SU-DHL-6 (cell line): ENCODE measurements at regions not wholly inside any gene's neighbourhood (a gene's known extent, or its start where the extent isn't known, plus 50 kb on each side); places are given as distances from the start of the nearest gene placed in this dataset.

Source experiments
- H2AFZ ChIP-seq: fragments of 200-600 bp; sonication (generic); 2 replicates; pipeline ENCODE4 v1.6.1; 2014; ENCODE audit warnings: low read depth, mild to moderate bottlenecking, moderate library complexity, mixed read lengths, antibody characterized with exemption, low read length; ENCODE audit not compliant: severe bottlenecking
- H3F3A ChIP-seq: fragments of 200-600 bp; shearing (Covaris generic); 2 replicates; pipeline ENCODE4 v1.6.0; 2016; ENCODE audit warnings: antibody characterized with exemption, mild to moderate bottlenecking; ENCODE audit not compliant: insufficient read depth
- H3K27ac ChIP-seq: fragments of 200-600 bp; sonication (generic); 2 replicates; pipeline ENCODE4 v1.5.1; 2016; ENCODE audit warnings: low read depth, mild to moderate bottlenecking, low read length, moderate library complexity, mixed read lengths
- H3K27me3 ChIP-seq: fragments of 200-600 bp; sonication (generic), shearing (Covaris generic); 2 replicates; pipeline ENCODE4 v1.6.0; 2014; ENCODE audit warnings: mild to moderate bottlenecking, low read length
- H3K36me3 ChIP-seq: fragments of 200-600 bp; sonication (generic); 2 replicates; pipeline ENCODE4 v1.6.1; 2014; ENCODE audit warnings: mild to moderate bottlenecking, low read length, mixed read lengths
- H3K4me2 ChIP-seq: fragments of 300-600, 200-600 bp; shearing (Covaris generic), sonication (generic); 2 replicates; pipeline ENCODE4 v1.6.0; 2014; ENCODE audit warnings: low read length, low read depth, mild to moderate bottlenecking; ENCODE audit not compliant: poor library complexity, severe bottlenecking
- H3K4me3 ChIP-seq: fragments of 200-600 bp; sonication (generic); 2 replicates; pipeline ENCODE4 v1.5.1; 2014; ENCODE audit warnings: antibody characterized with exemption, low read length, mild to moderate bottlenecking, mixed read lengths; ENCODE audit not compliant: insufficient read depth, poor library complexity, severe bottlenecking
- H3K79me2 ChIP-seq: fragments of 200-600 bp; sonication (generic); 2 replicates; pipeline ENCODE4 v1.6.1; 2014; ENCODE audit warnings: mild to moderate bottlenecking, low read length, moderate library complexity; ENCODE audit not compliant: insufficient read depth
- H3K9ac ChIP-seq: fragments of 200-600 bp; sonication (generic); 2 replicates; pipeline ENCODE4 v1.7.0; 2014; ENCODE audit warnings: mild to moderate bottlenecking, low read length
- H3K9me2 ChIP-seq: fragments of 200-600 bp; sonication (generic); replicated peaks from 2 replicates; pipeline ENCODE4 v1.6.1; 2014; ENCODE audit warnings: low read length; ENCODE audit not compliant: insufficient read depth
- H3K9me3 ChIP-seq: fragments of 200-600 bp; sonication (generic); 2 replicates; pipeline ENCODE4 v1.6.1; 2014; ENCODE audit warnings: low read length, mixed read lengths; ENCODE audit not compliant: insufficient read depth
- H4K20me1 ChIP-seq: fragments of 200-600 bp; sonication (generic); 2 replicates; pipeline ENCODE4 v1.6.1; 2014; ENCODE audit warnings: low read depth, mild to moderate bottlenecking, antibody characterized with exemption, low read length, moderate library complexity, mixed read lengths
- CTCF ChIP-seq: fragments of 200-600 bp; sonication (generic); IDR thresholded peaks from one replicate; pipeline ENCODE4 v1.5.1; 2017; ENCODE audit warnings: antibody characterized with exemption, mild to moderate bottlenecking, low read length, moderate library complexity; ENCODE audit not compliant: insufficient read depth, poor library complexity, severe bottlenecking
- EZH2phosphoT487 ChIP-seq: fragments of 200-600 bp; sonication (generic), shearing (Covaris generic); conservative IDR thresholded peaks from 2 replicates; pipeline ENCODE4 v1.6.1; 2018; ENCODE audit warnings: mild to moderate bottlenecking, antibody characterized with exemption, low read length, moderate library complexity, mixed read lengths

DNA sequence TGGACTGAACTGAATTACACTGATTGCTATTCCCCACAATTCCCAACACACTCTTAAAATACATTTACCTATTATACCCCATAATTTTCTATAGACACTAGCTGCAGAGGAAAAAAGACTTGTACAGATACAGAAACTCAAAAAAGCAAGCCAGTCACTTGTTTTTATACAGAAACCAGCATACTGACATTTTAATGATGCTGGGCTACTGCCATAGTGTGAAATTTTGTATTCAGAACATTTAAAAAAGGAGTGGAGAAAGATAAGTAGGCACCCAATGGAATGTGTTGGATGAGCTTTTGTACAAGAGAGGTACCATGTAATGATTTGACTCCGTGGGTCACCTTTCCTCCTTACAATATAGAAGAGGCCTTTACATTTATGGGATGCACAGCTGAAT, 740.1 kb downstream of the PLCL1 start:
- Histone ChIP-seq H3K9me2 (no peaks in the 10 kb centered on the region), H3K79me2 (no peaks in the 10 kb centered on the region), H3K4me3 (no peak overlapping the region), H3K27ac (no peak overlapping the region), H2AFZ (no peak overlapping the region), H3K36me3 (no peaks in the 10 kb centered on the region), H4K20me1 (no peaks in the 10 kb centered on the region), H3K9me3 (no peaks in the 10 kb centered on the region), H3K9ac (no peak overlapping the region), H3K27me3 (no peaks in the 10 kb centered on the region), H3F3A (no peaks in the 10 kb centered on the region), H3K4me2 (no peak overlapping the region)
- no peak for TF ChIP-seq EZH2phosphoT487
- no peak for TF ChIP-seq CTCF

GRCh38 chr2:198534756-198535155, 730.4 kb downstream of the PLCL1 start:
- H2AFZ ChIP-seq, result no peak overlapping the region
- no peak overlapping the region for H3K4me2 ChIP-seq
- H3K4me3 ChIP-seq, result no peak overlapping the region
- H3F3A ChIP-seq, result no peaks in the 10 kb centered on the region
- no peaks in the 10 kb centered on the region for H3K9me3 ChIP-seq
- TF ChIP-seq CTCF, result no peak
- H3K9ac ChIP-seq, result no peak overlapping the region
- no peaks in the 10 kb centered on the region for H3K79me2 ChIP-seq
- no peaks in the 10 kb centered on the region for H3K36me3 ChIP-seq
- H3K27ac ChIP-seq, result no peak overlapping the region
- no peaks in the 10 kb centered on the region for H4K20me1 ChIP-seq
- H3K27me3 ChIP-seq, result no peaks in the 10 kb centered on the region
- no peaks in the 10 kb centered on the region for H3K9me2 ChIP-seq

- Histone ChIP-seq H3K4me2 (no peak overlapping the region), H4K20me1 (no peaks in the 10 kb centered on the region), H3K4me3 (no peak overlapping the region), H3K9me3 (no peaks in the 10 kb centered on the region), H3K9ac (no peak overlapping the region), H3K27me3 (no peaks in the 10 kb centered on the region), H3K27ac (no peak overlapping the region), H3F3A (no peaks in the 10 kb centered on the region), H3K79me2 (no peaks in the 10 kb centered on the region), H3K36me3 (no peaks in the 10 kb centered on the region), H2AFZ (no peak overlapping the region), H3K9me2 (no peaks in the 10 kb centered on the region)
- TF ChIP-seq CTCF (no peak), EZH2phosphoT487 (no peak)
These were observed 721.0 kb downstream of the PLCL1 start for GRCh38 chr2:198525211-198525969.
